IMR-90 (cell line): ENCODE measurements at regions not wholly inside any gene's neighbourhood (a gene's known extent, or its start where the extent isn't known, plus 50 kb on each side); places are given as distances from the start of the nearest gene placed in this dataset.

Source experiments
- CEBPB ChIP-seq: IDR thresholded peaks from 2 replicates; pipeline ENCODE4 v1.6.1; 2012; ENCODE audit warnings: low read depth, low read length, improper control_type of control experiment
- MAZ ChIP-seq: IDR thresholded peaks from 2 replicates; pipeline ENCODE4 v1.6.1; 2012; ENCODE audit warnings: low read depth, mild to moderate bottlenecking, low read length, improper control_type of control experiment, moderate library complexity, borderline replicate concordance
- MXI1 ChIP-seq: IDR thresholded peaks from 2 replicates; pipeline ENCODE4 v1.6.1; 2012; ENCODE audit warnings: low read depth, mild to moderate bottlenecking, low read length, moderate library complexity, borderline replicate concordance
- POLR2A ChIP-seq: IDR thresholded peaks from 2 replicates; pipeline ENCODE4 v1.6.1; 2012; ENCODE audit warnings: mild to moderate bottlenecking, low read depth, low read length
- RFX5 ChIP-seq: IDR thresholded peaks from 2 replicates; pipeline ENCODE4 v1.8.0; 2012; ENCODE audit warnings: low read depth, mild to moderate bottlenecking, low read length, moderate library complexity
- TF ChIP-seq, protein P1 (sequence below): conservative IDR thresholded peaks from 2 replicates; pipeline ENCODE4 v1.5.1; 2012; ENCODE audit warnings: mild to moderate bottlenecking, low read depth, low read length, improper control_type of control experiment

DNA sequence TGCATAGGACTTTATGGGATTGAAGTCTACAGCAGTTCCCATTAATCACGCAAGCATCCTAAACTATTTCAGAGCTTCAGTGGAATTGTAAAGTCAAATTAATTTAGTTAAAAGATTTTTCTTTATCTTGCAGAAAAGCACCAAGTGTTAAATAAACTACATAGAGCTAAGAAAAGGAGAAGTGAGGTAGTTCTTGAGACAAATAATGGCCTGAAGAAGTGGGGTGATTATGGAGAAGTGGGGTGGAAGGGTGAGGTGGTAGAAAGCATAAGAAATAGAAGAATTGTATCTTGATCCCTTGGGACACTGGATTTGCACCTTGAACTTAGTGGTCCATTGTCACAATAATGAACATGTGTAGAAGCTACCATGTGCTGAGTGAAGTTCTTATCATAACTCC is 121.7 kb upstream of the LINC00305 start:
- TF ChIP-seq CEBPB (no peak), MAZ (no peak), POLR2A (no peak), RFX5 (no peak), MXI1 (no peak)
- TF ChIP-seq, protein P1, sequence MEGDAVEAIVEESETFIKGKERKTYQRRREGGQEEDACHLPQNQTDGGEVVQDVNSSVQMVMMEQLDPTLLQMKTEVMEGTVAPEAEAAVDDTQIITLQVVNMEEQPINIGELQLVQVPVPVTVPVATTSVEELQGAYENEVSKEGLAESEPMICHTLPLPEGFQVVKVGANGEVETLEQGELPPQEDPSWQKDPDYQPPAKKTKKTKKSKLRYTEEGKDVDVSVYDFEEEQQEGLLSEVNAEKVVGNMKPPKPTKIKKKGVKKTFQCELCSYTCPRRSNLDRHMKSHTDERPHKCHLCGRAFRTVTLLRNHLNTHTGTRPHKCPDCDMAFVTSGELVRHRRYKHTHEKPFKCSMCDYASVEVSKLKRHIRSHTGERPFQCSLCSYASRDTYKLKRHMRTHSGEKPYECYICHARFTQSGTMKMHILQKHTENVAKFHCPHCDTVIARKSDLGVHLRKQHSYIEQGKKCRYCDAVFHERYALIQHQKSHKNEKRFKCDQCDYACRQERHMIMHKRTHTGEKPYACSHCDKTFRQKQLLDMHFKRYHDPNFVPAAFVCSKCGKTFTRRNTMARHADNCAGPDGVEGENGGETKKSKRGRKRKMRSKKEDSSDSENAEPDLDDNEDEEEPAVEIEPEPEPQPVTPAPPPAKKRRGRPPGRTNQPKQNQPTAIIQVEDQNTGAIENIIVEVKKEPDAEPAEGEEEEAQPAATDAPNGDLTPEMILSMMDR, result no peak
